Cardiac muscle cell (in vitro differentiated cells and primary cell): ENCODE measurements at regions not wholly inside any gene's neighbourhood (a gene's known extent, or its start where the extent isn't known, plus 50 kb on each side); places are given as distances from the start of the nearest gene placed in this dataset.

Experiments used
- DNase-seq, 2 donors: peaks; one replicate each; pipeline versions ENCODE4 v3.0.0 to v3.0.0-alpha.2; 2010 to 2017; ENCODE audit warnings: low read depth in 1 of 2, low spot score in 1 of 2
- H3K27ac ChIP-seq: fragments of 200-600 bp; sonication (generic); 2 replicates; pipeline ENCODE4 v1.5.1; 2016
- H3K27me3 ChIP-seq: fragments of 200-600 bp; sonication (generic); 2 replicates; pipeline ENCODE4 v1.6.0; 2016; ENCODE audit warnings: control low read depth
- H3K36me3 ChIP-seq: fragments of 200-600 bp; sonication (generic); 2 replicates; pipeline ENCODE4 v1.5.1; 2016; ENCODE audit warnings: control low read depth
- H3K4me1 ChIP-seq: fragments of 200-600 bp; sonication (generic); 2 replicates; pipeline ENCODE4 v1.8.1; 2017; ENCODE audit warnings: low read depth, mild to moderate bottlenecking, mixed run types
- H3K4me3 ChIP-seq: fragments of 200-600 bp; sonication (generic); 2 replicates; pipeline ENCODE4 v1.5.1; 2016; ENCODE audit warnings: mild to moderate bottlenecking
- H3K9me3 ChIP-seq: fragments of 200-600 bp; sonication (generic); 2 replicates; pipeline ENCODE4 v1.5.1; 2017; ENCODE audit warnings: low read depth, mild to moderate bottlenecking, control low read depth
- CTCF ChIP-seq: IDR thresholded peaks from 2 replicates; pipeline ENCODE4 v1.5.1; 2012; ENCODE audit warnings: low read depth, mild to moderate bottlenecking, low read length

- Histone ChIP-seq H3K4me3 (no peak overlapping the region), H3K9me3 (no peaks in the 10 kb centered on the region), H3K27me3 (no peaks in the 10 kb centered on the region), H3K36me3 (no peaks in the 10 kb centered on the region), H3K4me1 (no peaks in the 10 kb centered on the region), H3K27ac (no peak overlapping the region)
- TF ChIP-seq CTCF = no peak
- no peak for DNase-seq
Measured at GRCh38 chr14:39739796-39740195, 307.6 kb upstream of the FBXO33 start.

- no peak overlapping the region for H3K4me3 ChIP-seq
- no peak overlapping the region for H3K27ac ChIP-seq
- no peaks in the 10 kb centered on the region for H3K27me3 ChIP-seq
- no peaks in the 10 kb centered on the region for H3K4me1 ChIP-seq
- H3K9me3 ChIP-seq = no peaks in the 10 kb centered on the region
- no peaks in the 10 kb centered on the region for H3K36me3 ChIP-seq
- DNase-seq = no peak
- no peak for TF ChIP-seq CTCF
Measured at GRCh38 chr14:39734306-39734705, 302.1 kb upstream of the FBXO33 start.

- no peaks in the 10 kb centered on the region for H3K9me3 ChIP-seq
- no peak overlapping the region for H3K4me3 ChIP-seq
- DNase-seq = no peak
- no peak for TF ChIP-seq CTCF
- no peaks in the 10 kb centered on the region for H3K36me3 ChIP-seq
- no peaks in the 10 kb centered on the region for H3K4me1 ChIP-seq
- no peaks in the 10 kb centered on the region for H3K27me3 ChIP-seq
- H3K27ac ChIP-seq = no peak overlapping the region
Measured at GRCh38 chr14:39733741-39734140, 301.5 kb upstream of the FBXO33 start.

- no peak for DNase-seq
- Histone ChIP-seq H3K4me3 (no peak overlapping the region), H3K9me3 (no peaks in the 10 kb centered on the region), H3K27ac (no peak overlapping the region), H3K4me1 (no peaks in the 10 kb centered on the region), H3K27me3 (no peaks in the 10 kb centered on the region), H3K36me3 (no peaks in the 10 kb centered on the region)
- no peak for TF ChIP-seq CTCF
Measured at GRCh38 chr14:39731912-39732311, 299.7 kb upstream of the FBXO33 start.

- Histone ChIP-seq H3K27ac (no peak overlapping the region), H3K9me3 (no peaks in the 10 kb centered on the region), H3K27me3 (no peaks in the 10 kb centered on the region), H3K4me1 (no peaks in the 10 kb centered on the region), H3K36me3 (no peaks in the 10 kb centered on the region), H3K4me3 (no peak overlapping the region)
- no peak for TF ChIP-seq CTCF
- DNase-seq = no peak
Measured at GRCh38 chr14:39726563-39726962, 294.3 kb upstream of the FBXO33 start.
